ENCODE measurements at regions not wholly inside any gene's neighbourhood (a gene's known extent, or its start where the extent isn't known, plus 50 kb on each side); places are given as distances from the start of the nearest gene placed in this dataset.

- no peaks in the 10 kb centered on the region for H3K36me3 ChIP-seq
- DNase-seq, result no peak
- no peaks in the 10 kb centered on the region for H3K27me3 ChIP-seq
- H3K4me3 ChIP-seq, result no peak overlapping the region
- TF ChIP-seq CTCF (IDR thresholded peaks at IDR 0.05), result no peak
- no peaks in the 10 kb centered on the region for H3K9me3 ChIP-seq
- intact Hi-C loops (cut with DNase I; ENCODE audit: low total_unique reads), result no loop called here
- no peak overlapping the region for H3K27ac ChIP-seq
- H3K4me1 ChIP-seq, result no peaks in the 10 kb centered on the region
Observed at GRCh38 chr15:87792250-87793040, 464.1 kb downstream of the NTRK3 start.

- no peak for TF ChIP-seq CTCF (IDR thresholded peaks at IDR 0.05)
- Histone ChIP-seq H3K36me3 (no peaks in the 10 kb centered on the region), H3K27me3 (no peaks in the 10 kb centered on the region), H3K4me3 (no peak overlapping the region), H3K4me1 (no peaks in the 10 kb centered on the region), H3K27ac (no peak overlapping the region), H3K9me3 (no peaks in the 10 kb centered on the region)
- no peak for DNase-seq
- intact Hi-C loops (cut with DNase I; ENCODE audit: low total_unique reads), result no loop called here
Observed at GRCh38 chr15:87781959-87782625, 474.4 kb downstream of the NTRK3 start.

- intact Hi-C loops (cut with DNase I; ENCODE audit: low total_unique reads), result no loop called here
- Histone ChIP-seq H3K4me3 (no peak overlapping the region), H3K9me3 (no peaks in the 10 kb centered on the region), H3K4me1 (no peaks in the 10 kb centered on the region), H3K27me3 (no peaks in the 10 kb centered on the region), H3K36me3 (no peaks in the 10 kb centered on the region), H3K27ac (no peak overlapping the region)
- DNase-seq, result no peak
- no peak for TF ChIP-seq CTCF (IDR thresholded peaks at IDR 0.05)
Observed at GRCh38 chr15:87779746-87780145, 476.8 kb downstream of the NTRK3 start.

GRCh38 chr15:87778358-87778757 lies 478.2 kb downstream of the NTRK3 start:
- Histone ChIP-seq H3K27ac (no peak overlapping the region), H3K4me1 (no peaks in the 10 kb centered on the region), H3K9me3 (no peaks in the 10 kb centered on the region), H3K27me3 (no peaks in the 10 kb centered on the region), H3K4me3 (no peak overlapping the region), H3K36me3 (no peaks in the 10 kb centered on the region)
- TF ChIP-seq CTCF (IDR thresholded peaks at IDR 0.05), result no peak
- intact Hi-C loops (cut with DNase I; ENCODE audit: low total_unique reads), result no loop called here
- no peak for DNase-seq

GRCh38 chr15:87777054-87777561 lies 479.4 kb downstream of the NTRK3 start:
- Histone ChIP-seq H3K27me3 (no peaks in the 10 kb centered on the region), H3K4me3 (no peak overlapping the region), H3K4me1 (no peaks in the 10 kb centered on the region), H3K27ac (no peak overlapping the region), H3K9me3 (no peaks in the 10 kb centered on the region), H3K36me3 (no peaks in the 10 kb centered on the region)
- intact Hi-C loops (cut with DNase I; ENCODE audit: low total_unique reads), result no loop called here
- TF ChIP-seq CTCF (IDR thresholded peaks at IDR 0.05), result no peak
- DNase-seq, result peak; percentile 69 to 79

Data from tibial artery (tissue), 4 donors.